ENCODE measurements at regions not wholly inside any gene's neighbourhood (a gene's known extent, or its start where the extent isn't known, plus 50 kb on each side); places are given as distances from the start of the nearest gene placed in this dataset.

- TF ChIP-seq CTCF (IDR thresholded peaks at IDR 0.05) = no peak
- TF ChIP-seq POLR2A (IDR thresholded peaks at IDR 0.05) = no peak
Measured at GRCh38 chr5:87746891-87747377, 334.2 kb upstream of the CCNH start.

Data from breast epithelium (tissue), 3 donors.